SK-N-SH treated with all-trans-retinoic acid at 6 μM for 48 hours (cell line): ENCODE measurements at regions not wholly inside any gene's neighbourhood (a gene's known extent, or its start where the extent isn't known, plus 50 kb on each side); places are given as distances from the start of the nearest gene placed in this dataset.

Experiments used
- ARNTL ChIP-seq: fragments of 450-650 bp; formaldehyde crosslinking; IDR thresholded peaks from 2 replicates; pipeline ENCODE4 v1.5.0; 2020; ENCODE audit warnings: low read depth, mild to moderate bottlenecking, moderate library complexity, borderline replicate concordance
- CSDC2 ChIP-seq: fragments of 250-450 bp; sonication (Bioruptor Pico); IDR thresholded peaks from 2 replicates; pipeline ENCODE4 v1.5.0; 2020; ENCODE audit warnings: mild to moderate bottlenecking, moderate library complexity
- ESRRG ChIP-seq: fragments of 250-450 bp; sonication (Bioruptor Pico); IDR thresholded peaks from 2 replicates; pipeline ENCODE4 v1.6.1; 2021; ENCODE audit warnings: mild to moderate bottlenecking
- OSR1 ChIP-seq: fragments of 250-450 bp; sonication (Bioruptor Pico); IDR thresholded peaks from 2 replicates; pipeline ENCODE4 v1.8.0; 2022; ENCODE audit warnings: moderate library complexity, mild to moderate bottlenecking, inconsistent platforms
- PPARA ChIP-seq: fragments of 250-450 bp; sonication (Bioruptor Pico); IDR thresholded peaks from 2 replicates; pipeline ENCODE4 v1.5.0; 2020; ENCODE audit warnings: mild to moderate bottlenecking, borderline replicate concordance
- RARB ChIP-seq: fragments of 250-450 bp; sonication (Bioruptor Pico); IDR thresholded peaks from 2 replicates; pipeline ENCODE4 v1.8.0; 2021; ENCODE audit warnings: mild to moderate bottlenecking, moderate library complexity
- SNAI2 ChIP-seq: fragments of 250-450 bp; sonication (Bioruptor Pico); IDR thresholded peaks from 2 replicates; pipeline ENCODE4 v1.5.0; 2020; ENCODE audit warnings: mild to moderate bottlenecking, moderate library complexity
- ZFP3 ChIP-seq: fragments of 250-450 bp; sonication (Bioruptor Pico); IDR thresholded peaks from 2 replicates; pipeline ENCODE4 v1.5.0; 2020; ENCODE audit warnings: mild to moderate bottlenecking, moderate library complexity
- ZFP30 ChIP-seq: fragments of 450-650 bp; formaldehyde crosslinking; IDR thresholded peaks from 2 replicates; pipeline ENCODE4 v1.5.0; 2022; ENCODE audit warnings: mild to moderate bottlenecking, moderate library complexity
- ZNF565 ChIP-seq: fragments of 450-650 bp; formaldehyde crosslinking; conservative IDR thresholded peaks from 2 replicates; pipeline ENCODE4 v1.5.0; 2020; ENCODE audit warnings: low read depth, mild to moderate bottlenecking, moderate library complexity
- TF ChIP-seq, protein P1 (sequence below): fragments of 250-450 bp; sonication (Bioruptor Pico); IDR thresholded peaks from 2 replicates; pipeline ENCODE4 v1.8.0; 2020; ENCODE audit warnings: mild to moderate bottlenecking, moderate library complexity, borderline replicate concordance

DNA sequence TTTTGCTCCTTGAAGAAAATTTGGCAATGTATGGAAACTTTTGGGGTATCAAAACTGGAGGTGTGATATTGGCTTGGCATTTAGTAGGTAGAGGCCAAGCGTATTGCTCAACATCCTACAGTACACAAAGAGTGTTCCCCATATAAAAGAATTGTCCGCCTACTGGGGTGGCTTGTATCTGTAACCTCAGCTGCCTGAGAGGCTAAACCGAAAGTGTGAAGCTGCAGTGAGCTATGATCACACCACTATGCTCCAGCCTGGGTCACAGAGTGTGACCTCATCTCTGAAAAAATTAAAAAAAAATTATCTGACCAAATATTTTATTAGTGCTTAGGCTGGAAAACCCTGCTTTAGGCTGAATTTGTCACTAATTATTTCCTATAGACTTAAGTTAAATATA, 483.9 kb downstream of the PYDC2 start:
- TF ChIP-seq OSR1 (CRISPR knock-in tag), result no peak
- TF ChIP-seq, protein P1, sequence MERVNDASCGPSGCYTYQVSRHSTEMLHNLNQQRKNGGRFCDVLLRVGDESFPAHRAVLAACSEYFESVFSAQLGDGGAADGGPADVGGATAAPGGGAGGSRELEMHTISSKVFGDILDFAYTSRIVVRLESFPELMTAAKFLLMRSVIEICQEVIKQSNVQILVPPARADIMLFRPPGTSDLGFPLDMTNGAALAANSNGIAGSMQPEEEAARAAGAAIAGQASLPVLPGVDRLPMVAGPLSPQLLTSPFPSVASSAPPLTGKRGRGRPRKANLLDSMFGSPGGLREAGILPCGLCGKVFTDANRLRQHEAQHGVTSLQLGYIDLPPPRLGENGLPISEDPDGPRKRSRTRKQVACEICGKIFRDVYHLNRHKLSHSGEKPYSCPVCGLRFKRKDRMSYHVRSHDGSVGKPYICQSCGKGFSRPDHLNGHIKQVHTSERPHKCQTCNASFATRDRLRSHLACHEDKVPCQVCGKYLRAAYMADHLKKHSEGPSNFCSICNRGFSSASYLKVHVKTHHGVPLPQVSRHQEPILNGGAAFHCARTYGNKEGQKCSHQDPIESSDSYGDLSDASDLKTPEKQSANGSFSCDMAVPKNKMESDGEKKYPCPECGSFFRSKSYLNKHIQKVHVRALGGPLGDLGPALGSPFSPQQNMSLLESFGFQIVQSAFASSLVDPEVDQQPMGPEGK (CRISPR knock-in tag), result no peak
- no peak for TF ChIP-seq ZFP3 (CRISPR knock-in tag)
- TF ChIP-seq ARNTL (CRISPR knock-in tag), result no peak
- no peak for TF ChIP-seq ZNF565
- TF ChIP-seq RARB (CRISPR knock-in tag), result no peak
- no peak for TF ChIP-seq CSDC2 (CRISPR knock-in tag)
- TF ChIP-seq SNAI2, result no peak
- no peak for TF ChIP-seq ESRRG (CRISPR knock-in tag)
- no peak for TF ChIP-seq ZFP30 (CRISPR knock-in tag)
- TF ChIP-seq PPARA (CRISPR knock-in tag), result no peak
